ENCODE measurements at regions not wholly inside any gene's neighbourhood (a gene's known extent, or its start where the extent isn't known, plus 50 kb on each side); places are given as distances from the start of the nearest gene placed in this dataset.

DNA sequence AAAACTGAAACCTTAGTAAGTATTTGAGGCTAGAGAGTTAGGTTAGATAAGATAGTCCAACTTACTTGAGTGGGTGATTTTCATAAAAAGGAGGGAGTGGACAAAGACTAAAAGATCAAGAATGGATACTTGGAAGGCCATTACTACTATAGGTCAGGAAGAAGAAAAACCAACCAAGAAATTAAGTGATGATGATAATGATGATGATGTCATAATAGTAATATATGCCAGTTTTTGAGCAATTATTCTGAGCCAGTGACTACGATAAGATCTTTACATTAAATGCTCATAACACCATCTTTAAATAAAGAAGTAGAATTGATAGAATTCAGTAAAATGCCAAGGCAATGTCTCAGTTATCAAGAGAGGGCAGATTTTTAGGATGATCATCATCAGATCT is 430.7 kb upstream of the ADAMTS5 start:
- H3K4me2 ChIP-seq: no peak overlapping the region
- H3K4me3 Mint-ChIP-seq: no peak overlapping the region
- H3K27ac ChIP-seq (ENCODE audit: low read depth): no peak overlapping the region
- H3K36me3 Mint-ChIP-seq (ENCODE audit: low read depth): no peaks in the 10 kb centered on the region
- H2AFZ ChIP-seq: no peak overlapping the region
- TF ChIP-seq POLR2AphosphoS5 (IDR thresholded peaks at IDR 0.05; ENCODE audit: low read depth) (no peak), EZH2 (IDR thresholded peaks at IDR 0.05; ENCODE audit: low read depth, unreplicated experiment) (no peak), NANOG (IDR thresholded peaks at IDR 0.05; ENCODE audit: borderline replicate concordance) (no peak), EZH2phosphoT487 (IDR thresholded peaks at IDR 0.05; ENCODE audit: unreplicated experiment) (no peak), JUNB (IDR thresholded peaks at IDR 0.05; ENCODE audit: unreplicated experiment) (no peak), STAT1 (IDR thresholded peaks at IDR 0.05; ENCODE audit: unreplicated experiment) (no peak), CREB1 (CRISPR knock-in tag; IDR thresholded peaks at IDR 0.05; ENCODE audit: low read depth) (no peak), ZNF114 (CRISPR knock-in tag; IDR thresholded peaks at IDR 0.05) (no peak), ZNF331 (CRISPR knock-in tag; IDR thresholded peaks at IDR 0.05; ENCODE audit: low read depth) (no peak)
- TF ChIP-seq, protein P1, sequence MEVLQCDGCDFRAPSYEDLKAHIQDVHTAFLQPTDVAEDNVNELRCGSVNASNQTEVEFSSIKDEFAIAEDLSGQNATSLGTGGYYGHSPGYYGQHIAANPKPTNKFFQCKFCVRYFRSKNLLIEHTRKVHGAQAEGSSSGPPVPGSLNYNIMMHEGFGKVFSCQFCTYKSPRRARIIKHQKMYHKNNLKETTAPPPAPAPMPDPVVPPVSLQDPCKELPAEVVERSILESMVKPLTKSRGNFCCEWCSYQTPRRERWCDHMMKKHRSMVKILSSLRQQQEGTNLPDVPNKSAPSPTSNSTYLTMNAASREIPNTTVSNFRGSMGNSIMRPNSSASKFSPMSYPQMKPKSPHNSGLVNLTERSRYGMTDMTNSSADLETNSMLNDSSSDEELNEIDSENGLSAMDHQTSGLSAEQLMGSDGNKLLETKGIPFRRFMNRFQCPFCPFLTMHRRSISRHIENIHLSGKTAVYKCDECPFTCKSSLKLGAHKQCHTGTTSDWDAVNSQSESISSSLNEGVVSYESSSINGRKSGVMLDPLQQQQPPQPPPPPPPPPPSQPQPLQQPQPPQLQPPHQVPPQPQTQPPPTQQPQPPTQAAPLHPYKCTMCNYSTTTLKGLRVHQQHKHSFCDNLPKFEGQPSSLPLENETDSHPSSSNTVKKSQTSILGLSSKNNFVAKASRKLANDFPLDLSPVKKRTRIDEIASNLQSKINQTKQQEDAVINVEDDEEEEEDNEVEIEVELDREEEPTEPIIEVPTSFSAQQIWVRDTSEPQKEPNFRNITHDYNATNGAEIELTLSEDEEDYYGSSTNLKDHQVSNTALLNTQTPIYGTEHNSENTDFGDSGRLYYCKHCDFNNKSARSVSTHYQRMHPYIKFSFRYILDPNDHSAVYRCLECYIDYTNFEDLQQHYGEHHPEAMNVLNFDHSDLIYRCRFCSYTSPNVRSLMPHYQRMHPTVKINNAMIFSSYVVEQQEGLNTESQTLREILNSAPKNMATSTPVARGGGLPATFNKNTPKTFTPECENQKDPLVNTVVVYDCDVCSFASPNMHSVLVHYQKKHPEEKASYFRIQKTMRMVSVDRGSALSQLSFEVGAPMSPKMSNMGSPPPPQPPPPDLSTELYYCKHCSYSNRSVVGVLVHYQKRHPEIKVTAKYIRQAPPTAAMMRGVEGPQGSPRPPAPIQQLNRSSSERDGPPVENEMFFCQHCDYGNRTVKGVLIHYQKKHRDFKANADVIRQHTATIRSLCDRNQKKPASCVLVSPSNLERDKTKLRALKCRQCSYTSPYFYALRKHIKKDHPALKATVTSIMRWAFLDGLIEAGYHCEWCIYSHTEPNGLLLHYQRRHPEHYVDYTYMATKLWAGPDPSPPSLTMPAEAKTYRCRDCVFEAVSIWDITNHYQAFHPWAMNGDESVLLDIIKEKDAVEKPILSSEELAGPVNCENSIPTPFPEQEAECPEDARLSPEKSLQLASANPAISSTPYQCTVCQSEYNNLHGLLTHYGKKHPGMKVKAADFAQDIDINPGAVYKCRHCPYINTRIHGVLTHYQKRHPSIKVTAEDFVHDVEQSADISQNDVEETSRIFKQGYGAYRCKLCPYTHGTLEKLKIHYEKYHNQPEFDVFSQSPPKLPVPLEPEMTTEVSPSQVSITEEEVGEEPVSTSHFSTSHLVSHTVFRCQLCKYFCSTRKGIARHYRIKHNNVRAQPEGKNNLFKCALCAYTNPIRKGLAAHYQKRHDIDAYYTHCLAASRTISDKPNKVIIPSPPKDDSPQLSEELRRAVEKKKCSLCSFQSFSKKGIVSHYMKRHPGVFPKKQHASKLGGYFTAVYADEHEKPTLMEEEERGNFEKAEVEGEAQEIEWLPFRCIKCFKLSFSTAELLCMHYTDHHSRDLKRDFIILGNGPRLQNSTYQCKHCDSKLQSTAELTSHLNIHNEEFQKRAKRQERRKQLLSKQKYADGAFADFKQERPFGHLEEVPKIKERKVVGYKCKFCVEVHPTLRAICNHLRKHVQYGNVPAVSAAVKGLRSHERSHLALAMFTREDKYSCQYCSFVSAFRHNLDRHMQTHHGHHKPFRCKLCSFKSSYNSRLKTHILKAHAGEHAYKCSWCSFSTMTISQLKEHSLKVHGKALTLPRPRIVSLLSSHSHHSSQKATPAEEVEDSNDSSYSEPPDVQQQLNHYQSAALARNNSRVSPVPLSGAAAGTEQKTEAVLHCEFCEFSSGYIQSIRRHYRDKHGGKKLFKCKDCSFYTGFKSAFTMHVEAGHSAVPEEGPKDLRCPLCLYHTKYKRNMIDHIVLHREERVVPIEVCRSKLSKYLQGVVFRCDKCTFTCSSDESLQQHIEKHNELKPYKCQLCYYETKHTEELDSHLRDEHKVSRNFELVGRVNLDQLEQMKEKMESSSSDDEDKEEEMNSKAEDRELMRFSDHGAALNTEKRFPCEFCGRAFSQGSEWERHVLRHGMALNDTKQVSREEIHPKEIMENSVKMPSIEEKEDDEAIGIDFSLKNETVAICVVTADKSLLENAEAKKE (CRISPR knock-in tag; IDR thresholded peaks at IDR 0.05): no peak
- TF ChIP-seq, protein P2, sequence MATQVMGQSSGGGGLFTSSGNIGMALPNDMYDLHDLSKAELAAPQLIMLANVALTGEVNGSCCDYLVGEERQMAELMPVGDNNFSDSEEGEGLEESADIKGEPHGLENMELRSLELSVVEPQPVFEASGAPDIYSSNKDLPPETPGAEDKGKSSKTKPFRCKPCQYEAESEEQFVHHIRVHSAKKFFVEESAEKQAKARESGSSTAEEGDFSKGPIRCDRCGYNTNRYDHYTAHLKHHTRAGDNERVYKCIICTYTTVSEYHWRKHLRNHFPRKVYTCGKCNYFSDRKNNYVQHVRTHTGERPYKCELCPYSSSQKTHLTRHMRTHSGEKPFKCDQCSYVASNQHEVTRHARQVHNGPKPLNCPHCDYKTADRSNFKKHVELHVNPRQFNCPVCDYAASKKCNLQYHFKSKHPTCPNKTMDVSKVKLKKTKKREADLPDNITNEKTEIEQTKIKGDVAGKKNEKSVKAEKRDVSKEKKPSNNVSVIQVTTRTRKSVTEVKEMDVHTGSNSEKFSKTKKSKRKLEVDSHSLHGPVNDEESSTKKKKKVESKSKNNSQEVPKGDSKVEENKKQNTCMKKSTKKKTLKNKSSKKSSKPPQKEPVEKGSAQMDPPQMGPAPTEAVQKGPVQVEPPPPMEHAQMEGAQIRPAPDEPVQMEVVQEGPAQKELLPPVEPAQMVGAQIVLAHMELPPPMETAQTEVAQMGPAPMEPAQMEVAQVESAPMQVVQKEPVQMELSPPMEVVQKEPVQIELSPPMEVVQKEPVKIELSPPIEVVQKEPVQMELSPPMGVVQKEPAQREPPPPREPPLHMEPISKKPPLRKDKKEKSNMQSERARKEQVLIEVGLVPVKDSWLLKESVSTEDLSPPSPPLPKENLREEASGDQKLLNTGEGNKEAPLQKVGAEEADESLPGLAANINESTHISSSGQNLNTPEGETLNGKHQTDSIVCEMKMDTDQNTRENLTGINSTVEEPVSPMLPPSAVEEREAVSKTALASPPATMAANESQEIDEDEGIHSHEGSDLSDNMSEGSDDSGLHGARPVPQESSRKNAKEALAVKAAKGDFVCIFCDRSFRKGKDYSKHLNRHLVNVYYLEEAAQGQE (IDR thresholded peaks at IDR 0.05; ENCODE audit: unreplicated experiment): no peak
- TF ChIP-seq, protein P3, sequence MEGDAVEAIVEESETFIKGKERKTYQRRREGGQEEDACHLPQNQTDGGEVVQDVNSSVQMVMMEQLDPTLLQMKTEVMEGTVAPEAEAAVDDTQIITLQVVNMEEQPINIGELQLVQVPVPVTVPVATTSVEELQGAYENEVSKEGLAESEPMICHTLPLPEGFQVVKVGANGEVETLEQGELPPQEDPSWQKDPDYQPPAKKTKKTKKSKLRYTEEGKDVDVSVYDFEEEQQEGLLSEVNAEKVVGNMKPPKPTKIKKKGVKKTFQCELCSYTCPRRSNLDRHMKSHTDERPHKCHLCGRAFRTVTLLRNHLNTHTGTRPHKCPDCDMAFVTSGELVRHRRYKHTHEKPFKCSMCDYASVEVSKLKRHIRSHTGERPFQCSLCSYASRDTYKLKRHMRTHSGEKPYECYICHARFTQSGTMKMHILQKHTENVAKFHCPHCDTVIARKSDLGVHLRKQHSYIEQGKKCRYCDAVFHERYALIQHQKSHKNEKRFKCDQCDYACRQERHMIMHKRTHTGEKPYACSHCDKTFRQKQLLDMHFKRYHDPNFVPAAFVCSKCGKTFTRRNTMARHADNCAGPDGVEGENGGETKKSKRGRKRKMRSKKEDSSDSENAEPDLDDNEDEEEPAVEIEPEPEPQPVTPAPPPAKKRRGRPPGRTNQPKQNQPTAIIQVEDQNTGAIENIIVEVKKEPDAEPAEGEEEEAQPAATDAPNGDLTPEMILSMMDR (conservative IDR thresholded peaks at IDR 0.05; ENCODE audit: low read depth in 2 of 2): no peak
- TF ChIP-seq, protein P4, sequence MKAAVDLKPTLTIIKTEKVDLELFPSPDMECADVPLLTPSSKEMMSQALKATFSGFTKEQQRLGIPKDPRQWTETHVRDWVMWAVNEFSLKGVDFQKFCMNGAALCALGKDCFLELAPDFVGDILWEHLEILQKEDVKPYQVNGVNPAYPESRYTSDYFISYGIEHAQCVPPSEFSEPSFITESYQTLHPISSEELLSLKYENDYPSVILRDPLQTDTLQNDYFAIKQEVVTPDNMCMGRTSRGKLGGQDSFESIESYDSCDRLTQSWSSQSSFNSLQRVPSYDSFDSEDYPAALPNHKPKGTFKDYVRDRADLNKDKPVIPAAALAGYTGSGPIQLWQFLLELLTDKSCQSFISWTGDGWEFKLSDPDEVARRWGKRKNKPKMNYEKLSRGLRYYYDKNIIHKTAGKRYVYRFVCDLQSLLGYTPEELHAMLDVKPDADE (IDR thresholded peaks at IDR 0.05): no peak
- DNase-seq (ENCODE audit: low spot score): no peak
- H3K4me1 ChIP-seq (ENCODE audit: insufficient read depth): no peaks in the 10 kb centered on the region
- H3K9me2 ChIP-seq (ENCODE audit: insufficient read depth): no peaks in the 10 kb centered on the region
- H3K27me3 ChIP-seq (ENCODE audit: insufficient read depth): no peaks in the 10 kb centered on the region
- H3F3A ChIP-seq (replicated peaks; ENCODE audit: low read depth): no peaks in the 10 kb centered on the region
- H4K20me1 ChIP-seq (replicated peaks; ENCODE audit: insufficient read depth): no peaks in the 10 kb centered on the region
- H3K4me1 Mint-ChIP-seq: peaks cover 8% of the 10 kb centered on the region; the same call in 2 of the 3 replicates
- H3K27me3 Mint-ChIP-seq (ENCODE audit: insufficient read depth, low read depth, poor library complexity): peaks cover 2% of the 10 kb centered on the region
- no peak overlapping the region for H3K27ac Mint-ChIP-seq
- H3K4me3 ChIP-seq: no peak overlapping the region
- H3K79me2 ChIP-seq (replicated peaks; ENCODE audit: insufficient read depth): no peaks in the 10 kb centered on the region
- no peaks in the 10 kb centered on the region for H3K36me3 ChIP-seq (ENCODE audit: insufficient read depth)
- no peak for ATAC-seq
- H3K9me3 Mint-ChIP-seq: no peaks in the 10 kb centered on the region

Measured in GM23338 (cell line).